Activated CD4-positive, alpha-beta T cell treated with anti-CD3 and anti-CD28 coated beads, Interleukin-2, amount 10 ng/mL, durations not matched to agents 24 days and 14 days (primary cell): ENCODE measurements at regions not wholly inside any gene's neighbourhood (a gene's known extent, or its start where the extent isn't known, plus 50 kb on each side); places are given as distances from the start of the nearest gene placed in this dataset.

ENCODE experiments used
- DNase-seq: peaks from one replicate; pipeline ENCODE4 v3.0.0; 2022
- H3K27ac Mint-ChIP-seq: one replicate; pipeline ENCODE4 v1.8.0; 2022; ENCODE audit warnings: mild to moderate bottlenecking, mixed read lengths
- H3K27me3 Mint-ChIP-seq: one replicate; pipeline ENCODE4 v1.8.0; 2022; ENCODE audit warnings: mixed read lengths
- H3K36me3 Mint-ChIP-seq: one replicate; pipeline ENCODE4 v1.8.0; 2022; ENCODE audit warnings: low read depth, mild to moderate bottlenecking, mixed read lengths
- H3K4me1 Mint-ChIP-seq: one replicate; pipeline ENCODE4 v1.8.0; 2021; ENCODE audit warnings: mixed read lengths
- H3K4me3 Mint-ChIP-seq: one replicate; pipeline ENCODE4 v1.8.0; 2022; ENCODE audit warnings: mild to moderate bottlenecking, moderate library complexity, mixed read lengths
- H3K9me3 Mint-ChIP-seq: one replicate; pipeline ENCODE4 v1.8.0; 2021; ENCODE audit warnings: mixed read lengths
- intact Hi-C: fragments of 100-400 bp; cut with micrococcal nuclease; formaldehyde crosslinking; loops from one replicate; pipeline ENCODE4 v1.15.1; 2023

GRCh38 chr9:90948156-90948555 lies 146.5 kb downstream of the SYK start:
- H3K4me3 Mint-ChIP-seq = no peak overlapping the region
- no peak overlapping the region for H3K27ac Mint-ChIP-seq
- peaks cover 42% of the 10 kb centered on the region for H3K27me3 Mint-ChIP-seq
- intact Hi-C loops = no loop called here
- DNase-seq = no peak
- H3K9me3 Mint-ChIP-seq = no peaks in the 10 kb centered on the region
- H3K4me1 Mint-ChIP-seq = peaks cover 4% of the 10 kb centered on the region
- H3K36me3 Mint-ChIP-seq = no peaks in the 10 kb centered on the region

GRCh38 chr9:90950600-90950999 lies 149.0 kb downstream of the SYK start:
- H3K9me3 Mint-ChIP-seq = no peaks in the 10 kb centered on the region
- H3K4me1 Mint-ChIP-seq = no peaks in the 10 kb centered on the region
- H3K27me3 Mint-ChIP-seq = peaks cover 46% of the 10 kb centered on the region
- no peak overlapping the region for H3K4me3 Mint-ChIP-seq
- intact Hi-C loops = no loop called here
- DNase-seq = no peak
- H3K36me3 Mint-ChIP-seq = no peaks in the 10 kb centered on the region
- no peak overlapping the region for H3K27ac Mint-ChIP-seq

- peaks cover 41% of the 10 kb centered on the region for H3K27me3 Mint-ChIP-seq
- no peak for DNase-seq
- intact Hi-C loops = no loop called here
- no peak overlapping the region for H3K4me3 Mint-ChIP-seq
- H3K4me1 Mint-ChIP-seq = no peaks in the 10 kb centered on the region
- no peak overlapping the region for H3K27ac Mint-ChIP-seq
- H3K9me3 Mint-ChIP-seq = no peaks in the 10 kb centered on the region
- H3K36me3 Mint-ChIP-seq = no peaks in the 10 kb centered on the region
These were observed 151.6 kb downstream of the SYK start for GRCh38 chr9:90953200-90953599.

GRCh38 chr9:90953805-90954204 lies 152.2 kb downstream of the SYK start:
- H3K4me1 Mint-ChIP-seq = no peaks in the 10 kb centered on the region
- DNase-seq = no peak
- H3K9me3 Mint-ChIP-seq = no peaks in the 10 kb centered on the region
- no peaks in the 10 kb centered on the region for H3K36me3 Mint-ChIP-seq
- peaks cover 37% of the 10 kb centered on the region for H3K27me3 Mint-ChIP-seq
- H3K27ac Mint-ChIP-seq = no peak overlapping the region
- no peak overlapping the region for H3K4me3 Mint-ChIP-seq
- intact Hi-C loops = no loop called here

DNA sequence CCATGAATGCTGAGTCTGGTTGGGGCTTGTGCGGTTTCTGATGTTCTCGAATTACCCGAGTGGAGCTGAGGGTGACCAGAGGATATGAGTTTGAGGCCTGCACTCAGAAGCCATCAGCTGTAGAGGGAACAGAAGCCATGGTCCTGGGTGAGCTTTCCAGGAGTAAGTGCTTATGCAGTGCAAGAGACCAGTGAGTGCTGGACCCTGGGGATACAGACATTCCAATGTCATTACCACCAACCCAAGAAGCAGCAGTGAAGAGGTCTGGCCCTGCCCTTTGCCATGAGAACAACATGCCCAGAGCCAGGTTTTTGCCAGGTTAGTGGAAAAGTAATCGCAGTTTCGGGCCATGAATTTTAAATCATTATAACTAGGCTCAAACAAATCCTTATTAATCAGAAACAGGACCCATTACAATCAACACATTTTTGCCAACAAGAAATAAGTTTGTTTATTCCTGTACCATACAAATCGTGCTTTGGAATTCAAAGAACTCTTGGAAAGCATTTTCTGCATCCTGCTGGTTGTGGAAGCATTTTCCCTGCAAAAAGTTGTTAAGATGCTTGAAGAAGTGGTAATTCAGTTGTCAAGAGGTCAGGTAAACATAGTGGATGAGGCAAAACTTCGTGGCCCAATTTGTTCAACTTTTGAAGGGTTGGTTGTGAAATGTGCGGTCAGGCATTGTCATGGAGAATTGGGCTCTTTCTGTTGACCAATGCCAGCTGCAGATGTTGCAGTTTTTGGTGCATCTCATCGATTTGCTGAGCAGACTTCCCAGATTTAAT lies 154.6 kb downstream of the SYK start:
- no peak for DNase-seq
- Mint-ChIP-seq H3K27ac (no peak overlapping the region), H3K36me3 (no peaks in the 10 kb centered on the region), H3K4me1 (no peaks in the 10 kb centered on the region), H3K4me3 (no peak overlapping the region), H3K27me3 (peaks cover 24% of the 10 kb centered on the region), H3K9me3 (no peaks in the 10 kb centered on the region)
- intact Hi-C loops = no loop called here

DNA sequence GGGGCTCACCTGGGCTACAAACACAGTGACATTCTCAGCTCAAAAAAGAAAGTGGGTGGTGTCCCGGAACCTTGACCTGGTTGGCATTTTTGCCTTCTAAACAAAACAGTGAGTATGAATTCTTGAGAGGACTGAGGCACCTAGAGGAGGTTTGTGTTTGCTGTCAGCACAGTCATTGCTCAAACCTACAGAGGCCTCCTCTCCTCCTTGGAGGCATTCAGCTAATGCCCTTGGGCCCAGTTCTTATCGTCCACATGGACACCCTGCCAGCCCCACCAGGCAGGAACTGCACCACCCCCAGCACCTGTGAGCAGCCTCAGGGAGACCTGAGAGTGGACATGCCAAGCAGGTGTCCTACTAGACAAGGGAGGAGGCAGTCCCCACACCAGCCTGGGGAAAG lies 156.7 kb downstream of the SYK start:
- Mint-ChIP-seq H3K27me3 (peaks cover 17% of the 10 kb centered on the region), H3K36me3 (no peaks in the 10 kb centered on the region), H3K4me1 (no peaks in the 10 kb centered on the region), H3K9me3 (no peaks in the 10 kb centered on the region), H3K27ac (no peak overlapping the region), H3K4me3 (no peak overlapping the region)
- DNase-seq = no peak
- intact Hi-C loops = no loop called here

GRCh38 chr9:90960941-90961340 lies 159.3 kb downstream of the SYK start:
- no peak overlapping the region for H3K4me3 Mint-ChIP-seq
- peaks cover 8% of the 10 kb centered on the region for H3K27me3 Mint-ChIP-seq
- DNase-seq = no peak
- peaks cover 12% of the 10 kb centered on the region for H3K4me1 Mint-ChIP-seq
- H3K27ac Mint-ChIP-seq = no peak overlapping the region
- intact Hi-C loops = no loop called here
- H3K36me3 Mint-ChIP-seq = no peaks in the 10 kb centered on the region
- peaks cover 4% of the 10 kb centered on the region for H3K9me3 Mint-ChIP-seq

DNA sequence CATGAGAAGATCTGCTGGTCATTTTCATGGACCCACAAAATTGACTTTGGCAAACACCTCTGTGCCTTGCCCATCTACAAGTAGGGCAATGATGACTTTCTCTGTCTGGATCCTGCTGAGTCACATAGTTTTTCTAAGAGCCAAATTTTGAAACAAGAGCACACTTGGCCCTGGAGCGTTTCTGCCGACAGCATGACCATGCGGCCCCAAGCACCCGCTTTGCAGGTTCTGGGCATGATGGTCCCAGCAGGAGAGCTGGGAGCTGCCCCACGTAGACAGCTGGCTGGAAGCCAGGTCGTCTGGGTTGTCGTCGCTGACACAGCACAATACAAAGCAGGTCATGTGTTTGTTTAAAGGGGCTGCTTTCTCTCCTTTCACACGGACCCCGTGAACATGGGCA lies 159.8 kb downstream of the SYK start:
- H3K4me3 Mint-ChIP-seq = no peak overlapping the region
- no peaks in the 10 kb centered on the region for H3K36me3 Mint-ChIP-seq
- H3K27ac Mint-ChIP-seq = no peak overlapping the region
- peaks cover 14% of the 10 kb centered on the region for H3K4me1 Mint-ChIP-seq
- intact Hi-C loops = no loop called here
- H3K27me3 Mint-ChIP-seq = peaks cover 7% of the 10 kb centered on the region
- no peak for DNase-seq
- peaks cover 4% of the 10 kb centered on the region for H3K9me3 Mint-ChIP-seq

DNA sequence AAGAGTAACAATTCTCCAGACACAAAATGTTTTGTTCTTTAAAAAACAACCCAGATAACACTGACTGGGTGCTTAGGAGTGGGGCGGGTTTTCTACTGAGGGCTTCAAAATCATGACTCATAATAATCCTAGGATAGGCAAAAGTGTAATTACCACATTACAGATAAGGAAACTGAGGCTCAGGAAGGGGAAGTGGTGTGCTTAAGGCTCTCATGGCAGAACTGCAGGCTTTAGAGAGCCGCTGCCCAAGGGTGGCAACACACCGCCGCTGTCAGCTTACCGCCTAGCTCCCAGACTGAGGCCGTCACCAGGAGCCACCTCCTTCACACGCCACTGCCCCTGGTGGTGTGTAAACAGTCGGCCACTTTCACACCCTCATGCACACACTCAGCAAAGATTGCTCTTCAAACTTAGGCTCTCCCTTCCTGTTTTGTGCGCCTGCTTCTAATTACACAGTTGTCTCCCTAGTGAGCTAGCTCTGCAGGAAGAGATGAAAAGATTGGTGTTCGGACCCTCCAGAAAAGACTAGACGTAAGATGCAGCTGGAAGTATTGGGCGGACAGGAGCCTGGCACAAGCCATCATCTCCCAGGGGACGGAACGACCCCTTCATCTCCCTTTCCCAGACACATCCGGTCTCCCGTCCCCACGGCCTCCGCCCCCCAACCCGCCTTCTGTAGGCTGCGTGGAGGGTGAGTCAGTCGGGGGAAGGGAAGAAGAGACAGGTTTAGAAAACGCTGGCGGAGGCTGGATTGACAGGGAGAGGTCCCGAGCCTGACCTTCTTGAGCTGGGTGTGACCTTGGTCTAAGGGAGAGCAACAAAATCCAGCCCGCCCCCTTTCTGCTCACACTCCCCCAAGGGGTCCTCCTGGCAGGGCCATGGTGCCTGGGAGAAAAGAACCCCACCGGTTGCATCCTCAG lies 162.7 kb downstream of the SYK start:
- DNase-seq = no peak
- H3K4me3 Mint-ChIP-seq = peak overlapping the region; percentile 18
- H3K27me3 Mint-ChIP-seq = peaks cover 2% of the 10 kb centered on the region
- peak overlapping the region; percentile 25 for H3K27ac Mint-ChIP-seq
- intact Hi-C loops = loop anchor here (1.0 to 5.0 kb wide), 4 partner anchors 21 to 458 kb away; partner anchors contain the start of gene NFIL3
- peaks cover 25% of the 10 kb centered on the region for H3K4me1 Mint-ChIP-seq
- peaks cover 4% of the 10 kb centered on the region for H3K9me3 Mint-ChIP-seq
- no peaks in the 10 kb centered on the region for H3K36me3 Mint-ChIP-seq

DNA sequence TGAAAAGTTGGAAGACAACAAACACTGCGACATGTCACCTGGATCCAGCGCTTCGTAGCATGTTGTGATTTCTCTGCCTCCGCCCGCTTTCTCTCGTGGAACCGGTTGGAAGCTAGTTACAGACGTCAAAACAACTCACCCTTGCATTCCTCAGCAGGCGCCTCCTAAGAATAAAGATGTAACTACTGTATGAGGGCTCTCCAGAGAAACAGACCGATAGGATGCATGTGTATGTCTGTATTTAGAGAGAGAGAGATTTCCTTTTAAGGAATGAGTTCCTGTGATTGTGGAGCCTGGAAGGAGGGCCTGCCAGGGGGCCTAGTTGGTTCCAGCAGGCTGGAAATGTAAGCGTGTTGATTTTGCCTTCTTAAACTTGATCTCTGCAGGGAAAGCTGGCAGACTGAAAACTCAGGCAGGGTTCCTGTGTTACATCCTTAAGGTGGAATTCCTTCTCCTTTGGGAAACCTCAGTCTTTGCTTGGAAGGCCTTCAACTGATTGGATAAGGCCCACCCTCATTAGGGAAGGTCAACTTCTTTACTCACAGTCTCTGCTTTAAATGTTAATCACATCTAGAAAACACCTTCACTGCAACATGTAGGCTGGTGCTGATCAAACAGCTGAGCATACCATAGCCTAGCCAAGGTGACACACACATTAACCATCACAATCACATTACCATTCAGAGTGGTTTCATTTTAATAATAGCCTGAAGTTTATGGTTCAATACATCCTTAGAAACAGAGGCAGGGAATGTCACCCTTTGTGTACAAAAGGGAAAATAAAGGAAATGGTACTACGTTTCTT lies 163.8 kb downstream of the SYK start:
- intact Hi-C loops = loop anchor here (1.0 to 5.0 kb wide), 5 partner anchors 22 to 457 kb away; partner anchors contain the start of gene NFIL3
- H3K4me3 Mint-ChIP-seq = no peak overlapping the region
- DNase-seq = no peak
- H3K9me3 Mint-ChIP-seq = peaks cover 4% of the 10 kb centered on the region
- H3K4me1 Mint-ChIP-seq = peaks cover 25% of the 10 kb centered on the region
- H3K27me3 Mint-ChIP-seq = peaks cover 2% of the 10 kb centered on the region
- H3K27ac Mint-ChIP-seq = peak overlapping the region; percentile 68
- no peaks in the 10 kb centered on the region for H3K36me3 Mint-ChIP-seq

DNA sequence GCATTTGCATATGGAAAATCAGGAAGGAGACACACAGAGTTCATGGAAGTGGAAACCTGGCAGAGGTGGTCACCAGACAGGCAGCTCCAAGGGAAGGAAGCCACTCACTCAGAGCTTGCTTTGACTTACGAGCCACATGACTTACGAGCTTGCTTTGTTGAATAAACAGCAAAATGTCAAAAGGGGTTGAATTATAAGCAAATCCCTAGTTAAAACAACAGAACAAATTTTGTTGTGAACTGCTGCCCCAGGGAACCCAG lies 164.3 kb downstream of the SYK start:
- peaks cover 2% of the 10 kb centered on the region for H3K27me3 Mint-ChIP-seq
- peaks cover 4% of the 10 kb centered on the region for H3K9me3 Mint-ChIP-seq
- H3K27ac Mint-ChIP-seq = peak overlapping the region; percentile 68
- no peaks in the 10 kb centered on the region for H3K36me3 Mint-ChIP-seq
- DNase-seq = no peak
- H3K4me1 Mint-ChIP-seq = peaks cover 25% of the 10 kb centered on the region
- intact Hi-C loops = loop anchor here (1.0 to 5.0 kb wide), 4 partner anchors 71 to 456 kb away; partner anchors contain the start of gene NFIL3
- no peak overlapping the region for H3K4me3 Mint-ChIP-seq

GRCh38 chr9:90966480-90967144 lies 165.0 kb downstream of the SYK start:
- Mint-ChIP-seq H3K27ac (peak overlapping the region; percentile 80), H3K4me3 (peak overlapping the region; percentile 17), H3K36me3 (no peaks in the 10 kb centered on the region), H3K4me1 (peaks cover 25% of the 10 kb centered on the region), H3K27me3 (peaks cover 2% of the 10 kb centered on the region), H3K9me3 (peaks cover 4% of the 10 kb centered on the region)
- intact Hi-C loops = loop anchor here (1.0 to 5.0 kb wide), 4 partner anchors 71 to 456 kb away; partner anchors contain the start of gene NFIL3
- no peak for DNase-seq

- no peak overlapping the region for H3K4me3 Mint-ChIP-seq
- intact Hi-C loops = loop anchor here (5.0 kb wide), 3 partner anchors 70 to 455 kb away; partner anchors contain the start of gene NFIL3
- H3K27ac Mint-ChIP-seq = peak overlapping the region; percentile 80
- no peak for DNase-seq
- no peaks in the 10 kb centered on the region for H3K36me3 Mint-ChIP-seq
- peaks cover 4% of the 10 kb centered on the region for H3K9me3 Mint-ChIP-seq
- H3K4me1 Mint-ChIP-seq = peaks cover 25% of the 10 kb centered on the region
- H3K27me3 Mint-ChIP-seq = peaks cover 2% of the 10 kb centered on the region
These were observed 165.5 kb downstream of the SYK start for GRCh38 chr9:90967145-90967538.
